NCI-H82 (cell line): ENCODE measurements at regions not wholly inside any gene's neighbourhood (a gene's known extent, or its start where the extent isn't known, plus 50 kb on each side); places are given as distances from the start of the nearest gene placed in this dataset.
"Not testable (repeated sequence)": the region's sequence is repeated elsewhere in the genome, so short reads cannot be mapped to it uniquely, and the experiment has no call there.

Experiments
- DNase-seq: peaks from one replicate; lab custom pipeline; 2025; lab: John Stamatoyannopoulos, UW

GRCh38 chr5:93682471-93683404 lies 58.7 kb downstream of the POU5F2 start:
- not testable (repeated sequence) for DNase-seq

DNA sequence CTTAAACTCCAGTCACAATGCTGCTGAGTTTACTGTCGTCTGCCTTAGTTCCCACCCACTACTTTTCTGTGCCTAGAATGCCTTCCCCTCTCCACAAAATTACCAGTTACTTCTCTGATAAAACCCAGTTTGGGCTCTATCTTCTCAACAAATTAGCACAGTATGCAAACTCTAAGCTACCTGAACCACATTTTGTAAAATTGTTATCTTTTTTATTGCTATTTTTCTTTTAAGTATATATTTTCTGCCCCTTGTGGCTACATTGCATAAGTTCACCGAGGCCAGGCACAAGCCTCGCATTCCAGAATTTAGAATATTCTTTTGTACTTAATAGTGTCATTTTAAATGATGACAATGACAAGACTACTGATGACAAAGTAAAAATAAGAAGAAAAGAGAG lies 60.0 kb downstream of the POU5F2 start:
- no peak for DNase-seq

- peak; percentile 73 for DNase-seq
These were observed 64.0 kb downstream of the POU5F2 start for GRCh38 chr5:93677359-93677891.

DNA sequence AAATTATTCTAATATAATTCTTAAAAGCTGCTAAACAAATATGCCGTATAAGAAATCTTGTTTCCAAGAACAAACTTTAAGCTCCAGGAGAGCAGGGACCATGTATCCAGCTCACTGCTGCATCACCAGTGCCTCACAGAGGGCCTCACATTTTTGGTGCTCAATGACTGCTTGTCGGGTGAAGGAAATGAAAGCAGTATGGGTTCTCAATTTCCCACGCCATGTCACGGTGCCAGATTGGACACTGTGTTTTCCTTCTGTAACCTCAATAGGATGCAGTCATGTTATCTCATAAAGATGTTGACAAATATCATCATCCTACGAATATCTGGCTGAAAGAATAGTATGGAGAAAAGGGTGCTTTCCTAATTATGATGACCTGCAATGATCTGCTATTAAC lies 64.7 kb downstream of the POU5F2 start:
- no peak for DNase-seq

DNA sequence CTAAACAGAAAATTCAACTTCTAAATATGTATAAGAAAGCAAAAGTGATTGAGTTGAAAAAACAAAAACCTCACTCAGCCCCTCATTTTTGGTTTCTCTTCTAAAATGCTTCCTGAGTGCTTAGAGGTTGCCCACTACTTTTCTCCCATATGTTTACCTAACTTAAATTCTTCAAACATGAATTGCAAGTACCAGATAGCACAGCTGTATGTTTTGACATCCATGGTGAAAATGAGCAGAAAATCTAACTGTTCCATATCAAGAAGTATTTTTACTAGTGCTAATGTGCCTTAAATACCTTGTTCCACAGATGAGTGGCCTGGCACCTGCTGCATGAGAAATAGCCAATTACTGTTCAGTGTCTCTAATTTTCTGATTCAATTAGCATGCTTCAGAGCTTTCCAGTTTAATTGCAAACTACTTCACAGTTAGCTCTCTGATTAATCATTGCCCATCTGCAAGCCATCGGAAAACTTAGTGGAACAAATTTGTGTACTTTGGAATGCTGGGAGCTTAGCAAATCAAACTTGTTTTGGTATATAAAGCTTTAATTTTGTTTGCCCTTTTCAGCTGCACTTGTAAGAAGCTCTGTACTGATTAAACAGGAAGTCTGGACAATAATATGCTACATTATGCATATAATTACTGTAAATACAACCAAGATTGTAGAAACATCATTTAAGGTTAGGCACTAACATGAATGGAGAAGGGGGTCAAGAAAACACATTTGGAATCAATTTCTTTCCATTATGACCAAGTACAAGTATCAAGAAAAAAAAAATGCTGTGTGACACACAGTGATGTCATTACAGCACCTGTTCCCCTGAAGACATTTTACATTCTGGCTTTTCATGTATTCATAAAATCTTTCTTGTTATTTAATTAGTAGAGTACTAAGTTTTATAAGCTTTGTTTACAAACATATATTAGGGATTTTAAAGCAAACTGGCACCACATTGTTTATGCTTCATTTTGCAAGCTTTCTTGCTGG lies 65.6 kb downstream of the POU5F2 start:
- DNase-seq: peak; percentile 60

DNA sequence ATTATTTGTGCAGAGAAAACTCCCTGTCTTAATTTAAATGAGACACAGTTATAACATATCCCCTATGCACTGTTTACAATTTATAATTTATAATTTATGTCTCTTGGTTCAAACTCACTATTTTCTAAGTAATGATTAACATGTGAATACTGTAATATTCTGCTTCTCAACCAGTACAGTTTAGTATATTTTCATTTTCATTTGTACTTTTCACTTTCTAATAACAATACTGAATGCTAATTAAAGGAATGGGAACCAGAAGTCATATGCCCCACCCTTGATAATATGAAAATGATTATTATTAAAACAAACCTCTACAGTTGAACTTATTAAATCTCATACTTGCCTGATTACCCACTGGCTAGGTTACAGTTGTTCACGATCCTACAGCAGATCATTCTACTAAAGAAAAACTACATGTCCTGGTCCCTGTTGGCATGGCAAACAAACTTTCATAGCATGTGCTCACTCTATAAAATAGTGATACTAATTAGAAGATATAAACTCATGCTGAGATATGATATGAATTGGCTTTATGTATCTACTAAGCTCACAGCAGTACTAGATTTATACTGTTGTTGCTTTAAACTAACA lies 66.4 kb downstream of the POU5F2 start:
- no peak for DNase-seq

- DNase-seq: peak; percentile 93
These were observed 67.3 kb downstream of the POU5F2 start for GRCh38 chr5:93674138-93674537.

GRCh38 chr5:93673316-93673954 lies 68.0 kb downstream of the POU5F2 start:
- peak; percentile 64 for DNase-seq

GRCh38 chr5:93665648-93666047 lies 75.8 kb downstream of the POU5F2 start:
- DNase-seq: no peak

DNA sequence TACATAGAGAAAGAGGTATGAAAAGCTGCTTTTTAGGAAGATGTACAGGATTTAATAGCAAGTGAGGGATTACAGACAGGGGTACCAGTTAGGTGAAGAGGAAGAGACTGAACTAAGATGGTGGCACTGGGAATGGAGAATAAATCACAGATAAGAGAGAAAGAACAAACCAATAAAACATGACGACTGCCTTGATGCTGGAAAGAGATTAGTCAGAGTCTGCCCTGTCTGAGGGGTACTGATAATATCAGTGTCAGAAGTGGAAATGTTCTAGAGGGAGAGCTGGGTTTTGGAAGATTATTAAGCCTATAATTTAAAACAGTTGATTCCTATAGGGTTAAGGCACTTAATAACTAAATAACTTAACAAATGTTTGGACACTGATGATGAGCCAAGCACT lies 77.7 kb downstream of the NR2F1 start:
- no peak for DNase-seq

- DNase-seq: no peak
These were observed 75.0 kb downstream of the NR2F1 start for GRCh38 chr5:93658044-93658443.

- DNase-seq: no peak
These were observed 71.7 kb downstream of the NR2F1 start for GRCh38 chr5:93654676-93655075.

- no peak for DNase-seq
These were observed 70.7 kb downstream of the NR2F1 start for GRCh38 chr5:93653716-93654115.

- peak; percentile 84 for DNase-seq
These were observed 66.3 kb downstream of the NR2F1 start for GRCh38 chr5:93649234-93649900.

- no peak for DNase-seq
These were observed 61.7 kb downstream of the NR2F1 start for GRCh38 chr5:93644760-93645159.
